ENCODE measurements at regions not wholly inside any gene's neighbourhood (a gene's known extent, or its start where the extent isn't known, plus 50 kb on each side); places are given as distances from the start of the nearest gene placed in this dataset.
A peak's percentile ranks its signal among the peaks of the same experiment; 100 is the strongest.

DNA sequence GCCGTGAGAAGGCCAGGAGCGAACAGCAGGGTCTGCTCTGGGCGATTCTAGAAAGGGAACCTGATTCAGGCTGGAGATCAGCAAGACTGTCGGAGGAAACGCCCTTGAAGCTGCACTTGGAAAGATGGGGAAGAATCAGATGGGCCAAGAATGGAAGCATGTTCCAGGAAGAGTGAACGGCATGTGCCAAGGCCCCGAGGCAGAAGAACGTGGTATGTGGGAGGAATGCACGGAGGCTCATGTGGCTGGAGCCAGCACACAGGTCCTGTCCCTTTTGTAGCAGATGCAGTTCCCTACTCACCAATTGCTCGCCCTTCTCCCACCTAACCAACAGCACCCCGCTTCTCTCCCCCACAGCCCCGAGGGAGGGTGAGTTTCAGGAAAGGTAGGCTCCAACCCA, 180.6 kb downstream of the TFAP2C start:
- Mint-ChIP-seq H3K36me3 (ENCODE audit: insufficient read depth, unreplicated experiment) (no peaks in the 10 kb centered on the region), H3K27me3 (ENCODE audit: insufficient read depth, unreplicated experiment) (no peaks in the 10 kb centered on the region), H3K27ac (ENCODE audit: low read depth, unreplicated experiment) (peak overlapping the region; percentile 39), H3K4me1 (ENCODE audit: insufficient read depth, unreplicated experiment) (peaks cover 21% of the 10 kb centered on the region), H3K4me3 (ENCODE audit: unreplicated experiment) (no peak overlapping the region), H3K9me3 (ENCODE audit: unreplicated experiment) (peaks cover 4% of the 10 kb centered on the region)
- intact Hi-C loops (cut with micrococcal nuclease): no loop called here
- peak; percentile 87 for DNase-seq (ENCODE audit: unreplicated experiment)
- ChIA-PET CTCF (no interaction called here), POLR2A (interaction anchor here (1.0 to 1.2 kb wide), 4 partner anchors 17 to 145 kb away, joined by 3 to 6 read pairs (median 4); no protein-coding TSS in a partner anchor)
- TF ChIP-seq, protein P1, sequence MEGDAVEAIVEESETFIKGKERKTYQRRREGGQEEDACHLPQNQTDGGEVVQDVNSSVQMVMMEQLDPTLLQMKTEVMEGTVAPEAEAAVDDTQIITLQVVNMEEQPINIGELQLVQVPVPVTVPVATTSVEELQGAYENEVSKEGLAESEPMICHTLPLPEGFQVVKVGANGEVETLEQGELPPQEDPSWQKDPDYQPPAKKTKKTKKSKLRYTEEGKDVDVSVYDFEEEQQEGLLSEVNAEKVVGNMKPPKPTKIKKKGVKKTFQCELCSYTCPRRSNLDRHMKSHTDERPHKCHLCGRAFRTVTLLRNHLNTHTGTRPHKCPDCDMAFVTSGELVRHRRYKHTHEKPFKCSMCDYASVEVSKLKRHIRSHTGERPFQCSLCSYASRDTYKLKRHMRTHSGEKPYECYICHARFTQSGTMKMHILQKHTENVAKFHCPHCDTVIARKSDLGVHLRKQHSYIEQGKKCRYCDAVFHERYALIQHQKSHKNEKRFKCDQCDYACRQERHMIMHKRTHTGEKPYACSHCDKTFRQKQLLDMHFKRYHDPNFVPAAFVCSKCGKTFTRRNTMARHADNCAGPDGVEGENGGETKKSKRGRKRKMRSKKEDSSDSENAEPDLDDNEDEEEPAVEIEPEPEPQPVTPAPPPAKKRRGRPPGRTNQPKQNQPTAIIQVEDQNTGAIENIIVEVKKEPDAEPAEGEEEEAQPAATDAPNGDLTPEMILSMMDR (IDR thresholded peaks at IDR 0.05; ENCODE audit: unreplicated experiment): no peak
- no TSS peak for BruUV-seq (replicated peaks)

DNA sequence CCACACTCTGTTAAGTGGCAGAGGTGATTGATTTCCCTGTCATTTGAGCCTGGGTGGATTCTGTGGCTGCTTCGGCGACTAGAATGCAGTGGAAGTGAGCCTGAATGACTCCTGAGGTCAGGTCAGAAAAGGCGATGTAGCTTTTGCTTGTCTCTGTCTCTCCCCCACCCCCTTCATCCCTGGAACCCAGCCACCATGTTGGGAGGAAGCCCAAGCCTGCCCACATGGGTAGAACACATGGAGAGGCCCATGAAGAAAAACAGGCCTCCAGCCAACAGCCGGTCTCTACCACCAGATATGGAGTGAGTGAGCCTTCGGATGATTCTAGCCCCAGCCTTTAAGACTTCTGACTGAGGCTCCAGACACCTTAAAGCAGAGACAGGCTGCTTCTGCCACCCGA, 181.0 kb downstream of the TFAP2C start:
- Mint-ChIP-seq H3K36me3 (ENCODE audit: insufficient read depth, unreplicated experiment) (no peaks in the 10 kb centered on the region), H3K4me3 (ENCODE audit: unreplicated experiment) (no peak overlapping the region), H3K27me3 (ENCODE audit: insufficient read depth, unreplicated experiment) (no peaks in the 10 kb centered on the region), H3K4me1 (ENCODE audit: insufficient read depth, unreplicated experiment) (peaks cover 23% of the 10 kb centered on the region), H3K9me3 (ENCODE audit: unreplicated experiment) (peaks cover 4% of the 10 kb centered on the region), H3K27ac (ENCODE audit: low read depth, unreplicated experiment) (peak overlapping the region; percentile 39)
- TF ChIP-seq, protein P1 (IDR thresholded peaks at IDR 0.05; ENCODE audit: unreplicated experiment): no peak
- no TSS peak for BruUV-seq (replicated peaks)
- POLR2A ChIA-PET: interaction anchor here (1.0 to 1.2 kb wide), 3 partner anchors 16 to 145 kb away, joined by 3 to 6 read pairs (median 5); no protein-coding TSS in a partner anchor
- intact Hi-C loops (cut with micrococcal nuclease): no loop called here
- peak; percentile 70 for DNase-seq (ENCODE audit: unreplicated experiment)
- CTCF ChIA-PET: no interaction called here

DNA sequence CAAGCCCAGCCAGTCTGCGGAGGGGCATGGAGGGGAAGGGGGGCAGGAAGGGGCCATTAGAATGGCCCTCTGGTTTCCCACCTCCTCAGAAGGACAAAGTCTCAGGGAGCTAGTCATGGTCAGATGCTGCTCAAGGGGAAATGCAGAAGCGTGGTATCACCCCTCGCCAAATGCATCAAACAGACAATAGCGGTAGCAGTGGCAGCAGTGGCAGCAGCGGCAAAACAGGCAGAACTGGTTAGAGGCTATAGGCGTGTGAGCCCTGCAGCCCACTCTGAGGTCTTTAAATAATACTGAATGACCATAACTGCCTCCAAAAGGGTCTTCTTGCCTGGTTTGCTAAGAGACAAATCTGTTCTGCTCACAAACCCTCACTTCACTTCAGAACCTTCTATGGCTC, 186.7 kb downstream of the TFAP2C start:
- no peak for DNase-seq (ENCODE audit: unreplicated experiment)
- Mint-ChIP-seq H3K4me1 (ENCODE audit: insufficient read depth, unreplicated experiment) (peaks cover 5% of the 10 kb centered on the region), H3K4me3 (ENCODE audit: unreplicated experiment) (no peak overlapping the region), H3K9me3 (ENCODE audit: unreplicated experiment) (peaks cover 4% of the 10 kb centered on the region), H3K27ac (ENCODE audit: low read depth, unreplicated experiment) (no peak overlapping the region), H3K36me3 (ENCODE audit: insufficient read depth, unreplicated experiment) (no peaks in the 10 kb centered on the region), H3K27me3 (ENCODE audit: insufficient read depth, unreplicated experiment) (no peaks in the 10 kb centered on the region)
- ChIA-PET POLR2A (interaction anchor here (1.0 kb wide), 1 partner anchor 18 kb away, joined by 3 read pairs; no protein-coding TSS in a partner anchor), CTCF (no interaction called here)
- no TSS peak for BruUV-seq (replicated peaks)
- intact Hi-C loops (cut with micrococcal nuclease): loop anchor here (5.0 kb wide), 1 partner anchor 183 kb away; no protein-coding TSS in a partner anchor
- TF ChIP-seq, protein P1 (IDR thresholded peaks at IDR 0.05; ENCODE audit: unreplicated experiment): no peak

DNA sequence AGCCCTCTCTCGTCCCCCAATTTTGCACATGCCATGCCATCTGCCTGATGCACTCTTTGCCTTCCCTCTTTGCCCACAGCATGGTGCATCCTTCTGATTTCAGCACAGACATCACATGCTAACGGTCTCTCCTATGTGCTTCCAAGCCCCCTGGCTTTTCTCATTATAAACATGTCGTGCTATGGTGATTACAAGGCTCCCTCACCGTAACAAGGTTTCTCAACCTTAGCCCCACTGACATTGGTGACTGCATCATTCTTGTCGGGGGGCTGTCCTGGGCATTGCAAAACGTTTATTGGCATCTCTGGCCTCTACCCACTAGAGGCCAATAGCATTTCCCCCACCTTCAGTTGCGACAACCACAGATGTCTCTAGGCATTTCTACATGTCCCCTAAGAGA, 187.2 kb downstream of the TFAP2C start:
- no peak overlapping the region for H3K4me3 Mint-ChIP-seq (ENCODE audit: unreplicated experiment)
- CTCF ChIA-PET: no interaction called here
- TF ChIP-seq, protein P1 (IDR thresholded peaks at IDR 0.05; ENCODE audit: unreplicated experiment): no peak
- no peaks in the 10 kb centered on the region for H3K27me3 Mint-ChIP-seq (ENCODE audit: insufficient read depth, unreplicated experiment)
- H3K9me3 Mint-ChIP-seq (ENCODE audit: unreplicated experiment): peaks cover 4% of the 10 kb centered on the region
- intact Hi-C loops (cut with micrococcal nuclease): loop anchor here (5.0 kb wide), 1 partner anchor 184 kb away; no protein-coding TSS in a partner anchor
- BruUV-seq (replicated peaks): no TSS peak
- no peaks in the 10 kb centered on the region for H3K36me3 Mint-ChIP-seq (ENCODE audit: insufficient read depth, unreplicated experiment)
- POLR2A ChIA-PET: interaction anchor here (1.0 kb wide), 1 partner anchor 18 kb away, joined by 3 read pairs; no protein-coding TSS in a partner anchor
- no peak overlapping the region for H3K27ac Mint-ChIP-seq (ENCODE audit: low read depth, unreplicated experiment)
- no peak for DNase-seq (ENCODE audit: unreplicated experiment)
- peaks cover 5% of the 10 kb centered on the region for H3K4me1 Mint-ChIP-seq (ENCODE audit: insufficient read depth, unreplicated experiment)
